ENCODE measurements at regions not wholly inside any gene's neighbourhood (a gene's known extent, or its start where the extent isn't known, plus 50 kb on each side); places are given as distances from the start of the nearest gene placed in this dataset.

GRCh38 chr7:115478426-115478825, 552.1 kb downstream of the TFEC start:
- in situ Hi-C loops (cut with HindIII; ENCODE audit: low sequenced_read_pairs), result no loop called here

- in situ Hi-C loops (cut with HindIII; ENCODE audit: low sequenced_read_pairs), result no loop called here
Observed at GRCh38 chr7:115477193-115477651, 553.3 kb downstream of the TFEC start.

GRCh38 chr7:115476671-115477181, 553.8 kb downstream of the TFEC start:
- in situ Hi-C loops (cut with HindIII; ENCODE audit: low sequenced_read_pairs), result no loop called here

- in situ Hi-C loops (cut with HindIII; ENCODE audit: low sequenced_read_pairs), result no loop called here
Observed at GRCh38 chr7:115475761-115476385, 554.0 kb downstream of the MDFIC start.

GRCh38 chr7:115475206-115475605, 553.3 kb downstream of the MDFIC start:
- in situ Hi-C loops (cut with HindIII; ENCODE audit: low sequenced_read_pairs), result no loop called here

- in situ Hi-C loops (cut with HindIII; ENCODE audit: low sequenced_read_pairs), result no loop called here
Observed at GRCh38 chr7:115474137-115474536, 552.2 kb downstream of the MDFIC start.

GRCh38 chr7:115471891-115472290, 550.0 kb downstream of the MDFIC start:
- in situ Hi-C loops (cut with HindIII; ENCODE audit: low sequenced_read_pairs), result no loop called here

GRCh38 chr7:115462301-115463015, 540.6 kb downstream of the MDFIC start:
- in situ Hi-C loops (cut with HindIII; ENCODE audit: low sequenced_read_pairs), result no loop called here

GRCh38 chr7:115449689-115450088, 527.8 kb downstream of the MDFIC start:
- in situ Hi-C loops (cut with HindIII; ENCODE audit: low sequenced_read_pairs), result no loop called here

- in situ Hi-C loops (cut with HindIII; ENCODE audit: low sequenced_read_pairs), result no loop called here
Observed at GRCh38 chr7:115447495-115447894, 525.6 kb downstream of the MDFIC start.

GRCh38 chr7:115441033-115441432, 519.1 kb downstream of the MDFIC start:
- in situ Hi-C loops (cut with HindIII; ENCODE audit: low sequenced_read_pairs), result no loop called here

- in situ Hi-C loops (cut with HindIII; ENCODE audit: low sequenced_read_pairs), result no loop called here
Observed at GRCh38 chr7:115435178-115435577, 513.3 kb downstream of the MDFIC start.

GRCh38 chr7:115429918-115430317, 508.0 kb downstream of the MDFIC start:
- in situ Hi-C loops (cut with HindIII; ENCODE audit: low sequenced_read_pairs), result no loop called here

- in situ Hi-C loops (cut with HindIII; ENCODE audit: low sequenced_read_pairs), result loop anchor here (5.0 kb wide), 1 partner anchor 40 kb away; no protein-coding TSS in a partner anchor
Observed at GRCh38 chr7:115417662-115418061, 495.8 kb downstream of the MDFIC start.

GRCh38 chr7:115410972-115411686, 489.2 kb downstream of the MDFIC start:
- in situ Hi-C loops (cut with HindIII; ENCODE audit: low sequenced_read_pairs), result no loop called here

GRCh38 chr7:115410434-115410820, 488.5 kb downstream of the MDFIC start:
- in situ Hi-C loops (cut with HindIII; ENCODE audit: low sequenced_read_pairs), result no loop called here

GRCh38 chr7:115409682-115410433, 488.0 kb downstream of the MDFIC start:
- in situ Hi-C loops (cut with HindIII; ENCODE audit: low sequenced_read_pairs), result no loop called here

GRCh38 chr7:115406219-115406618, 484.3 kb downstream of the MDFIC start:
- in situ Hi-C loops (cut with HindIII; ENCODE audit: low sequenced_read_pairs), result no loop called here

GRCh38 chr7:115387137-115387536, 465.2 kb downstream of the MDFIC start:
- in situ Hi-C loops (cut with HindIII; ENCODE audit: low sequenced_read_pairs), result no loop called here

GRCh38 chr7:115379321-115379720, 457.4 kb downstream of the MDFIC start:
- in situ Hi-C loops (cut with HindIII; ENCODE audit: low sequenced_read_pairs), result no loop called here

GRCh38 chr7:115368998-115369397, 447.1 kb downstream of the MDFIC start:
- in situ Hi-C loops (cut with HindIII; ENCODE audit: low sequenced_read_pairs), result no loop called here
